ENCODE measurements at regions not wholly inside any gene's neighbourhood (a gene's known extent, or its start where the extent isn't known, plus 50 kb on each side); places are given as distances from the start of the nearest gene placed in this dataset.

DNA sequence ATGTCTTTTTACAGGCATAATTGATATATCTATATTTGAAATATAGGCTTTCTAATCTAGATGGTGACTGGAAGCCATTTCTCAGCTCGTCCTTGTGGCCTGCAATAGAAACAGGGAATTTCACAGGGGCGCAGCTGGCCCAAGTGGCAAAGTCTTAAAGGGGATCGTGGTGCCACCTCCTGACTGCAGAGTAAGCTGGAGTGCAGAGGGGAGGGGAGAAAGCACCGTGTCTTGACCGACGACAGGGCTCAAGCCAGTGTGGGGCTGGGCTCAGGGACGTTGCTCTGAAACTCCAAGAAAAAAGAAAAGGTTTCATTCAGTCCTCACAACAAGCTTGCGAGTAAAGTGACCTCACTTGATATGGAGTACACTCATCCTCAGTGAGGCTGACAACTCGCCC lies 255.1 kb downstream of the DCDC2C start:
- no peak for TF ChIP-seq CTCF (IDR thresholded peaks at IDR 0.05; ENCODE audit: control insufficient read depth, insufficient read depth, low read depth, low read length, missing control alignments)
- DNase-seq (ENCODE audit: low read depth): no peak
- H3K4me3 ChIP-seq (ENCODE audit: control insufficient read depth, low read depth, low read length): no peak overlapping the region

DNA sequence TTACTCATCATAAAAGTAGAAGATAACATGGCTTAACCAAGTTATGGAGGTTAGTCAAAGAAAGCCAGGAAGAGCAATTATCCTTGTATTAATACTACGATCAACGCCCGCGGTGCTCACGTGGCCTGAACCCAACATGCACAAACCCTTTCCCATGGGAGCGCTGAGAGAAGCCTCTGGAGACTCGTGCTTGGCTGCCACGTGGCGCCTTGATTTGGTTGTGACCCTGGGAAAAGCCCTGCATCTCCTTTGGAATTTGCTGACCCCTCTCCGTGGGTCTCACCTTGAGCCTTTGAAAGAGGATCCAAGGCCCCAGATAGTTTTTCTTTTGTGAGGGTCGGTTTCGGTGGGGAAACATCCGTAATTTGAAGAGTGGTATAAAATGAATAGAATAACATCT lies 255.6 kb downstream of the DCDC2C start:
- TF ChIP-seq CTCF (IDR thresholded peaks at IDR 0.05; ENCODE audit: control insufficient read depth, insufficient read depth, low read depth, low read length, missing control alignments): no peak
- DNase-seq (ENCODE audit: low read depth): no peak
- no peak overlapping the region for H3K4me3 ChIP-seq (ENCODE audit: control insufficient read depth, low read depth, low read length)

GRCh38 chr2:3959372-3959771 lies 256.0 kb downstream of the DCDC2C start:
- H3K4me3 ChIP-seq (ENCODE audit: control insufficient read depth, low read depth, low read length): no peak overlapping the region
- TF ChIP-seq CTCF (IDR thresholded peaks at IDR 0.05; ENCODE audit: control insufficient read depth, insufficient read depth, low read depth, low read length, missing control alignments): peak; percentile 71
- DNase-seq (ENCODE audit: low read depth): no peak

GRCh38 chr2:3960106-3960505 lies 256.7 kb downstream of the DCDC2C start:
- DNase-seq (ENCODE audit: low read depth): no peak
- TF ChIP-seq CTCF (IDR thresholded peaks at IDR 0.05; ENCODE audit: control insufficient read depth, insufficient read depth, low read depth, low read length, missing control alignments): no peak
- H3K4me3 ChIP-seq (ENCODE audit: control insufficient read depth, low read depth, low read length): no peak overlapping the region

DNA sequence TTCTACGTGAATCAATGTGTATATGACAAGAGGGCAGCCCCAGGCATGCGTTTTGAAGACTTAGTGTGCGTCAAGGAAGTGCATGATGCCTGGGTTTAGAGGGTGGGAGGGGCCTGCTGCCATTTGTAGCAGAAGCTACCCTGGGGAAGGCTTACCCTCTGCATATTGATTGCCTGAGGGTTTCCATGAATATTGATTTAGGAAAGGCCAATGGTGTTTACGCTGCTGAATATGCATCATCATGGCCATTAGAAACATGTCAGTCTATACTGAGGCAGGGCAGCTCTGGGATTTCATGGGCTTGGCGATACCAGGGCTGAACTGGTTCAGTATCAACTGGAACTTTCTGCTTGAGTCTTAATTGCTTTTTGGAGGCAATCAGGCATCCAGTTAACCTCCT lies 259.3 kb downstream of the DCDC2C start:
- no peak for TF ChIP-seq CTCF (IDR thresholded peaks at IDR 0.05; ENCODE audit: control insufficient read depth, insufficient read depth, low read depth, low read length, missing control alignments)
- no peak overlapping the region for H3K4me3 ChIP-seq (ENCODE audit: control insufficient read depth, low read depth, low read length)
- no peak for DNase-seq (ENCODE audit: low read depth)

DNA sequence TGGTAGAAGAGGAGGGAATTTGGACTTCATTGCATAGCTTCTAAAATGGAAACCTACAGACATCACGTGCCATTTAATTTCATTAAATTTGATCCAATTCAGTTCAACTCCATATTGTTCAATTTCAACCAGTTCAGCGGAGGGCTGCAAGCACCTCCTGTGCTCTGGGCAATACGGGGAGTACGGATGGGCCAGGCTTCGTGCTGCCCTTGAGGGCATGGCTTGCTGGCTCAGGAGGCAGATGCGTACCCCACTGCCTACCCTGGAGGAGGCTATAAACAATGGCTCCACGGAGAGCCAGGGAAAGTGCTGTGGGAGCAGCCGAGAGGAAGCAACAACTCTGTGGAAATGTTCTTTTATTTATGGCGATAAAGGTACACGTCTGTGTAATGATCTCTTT lies 261.8 kb downstream of the DCDC2C start:
- DNase-seq (ENCODE audit: low read depth): no peak
- H3K4me3 ChIP-seq (ENCODE audit: control insufficient read depth, low read depth, low read length): no peak overlapping the region
- TF ChIP-seq CTCF (IDR thresholded peaks at IDR 0.05; ENCODE audit: control insufficient read depth, insufficient read depth, low read depth, low read length, missing control alignments): no peak

- TF ChIP-seq CTCF (IDR thresholded peaks at IDR 0.05; ENCODE audit: control insufficient read depth, insufficient read depth, low read depth, low read length, missing control alignments): no peak
- H3K4me3 ChIP-seq (ENCODE audit: control insufficient read depth, low read depth, low read length): no peak overlapping the region
- DNase-seq (ENCODE audit: low read depth): no peak
These were observed 262.6 kb downstream of the DCDC2C start for GRCh38 chr2:3965953-3966352.
